Chondrocyte (in vitro differentiated cells): ENCODE measurements at regions not wholly inside any gene's neighbourhood (a gene's known extent, or its start where the extent isn't known, plus 50 kb on each side); places are given as distances from the start of the nearest gene placed in this dataset.

Source experiments
- DNase-seq: peaks from one replicate; pipeline ENCODE4 v3.0.0; 2021; ENCODE audit warnings: mixed read lengths, low spot score
- H3K27ac Mint-ChIP-seq: one replicate; pipeline ENCODE4 v1.8.0; 2021; ENCODE audit warnings: mild to moderate bottlenecking, moderate library complexity, mixed read lengths; ENCODE audit not compliant: unreplicated experiment
- H3K27me3 Mint-ChIP-seq: 2 replicates; pipeline ENCODE4 v1.8.0; 2021; ENCODE audit warnings: low read depth, mixed read lengths
- H3K36me3 Mint-ChIP-seq: 2 replicates; pipeline ENCODE4 v1.8.0; 2021; ENCODE audit warnings: low read depth, mixed read lengths
- H3K4me1 Mint-ChIP-seq: 2 replicates; pipeline ENCODE4 v1.8.0; 2021; ENCODE audit warnings: low read depth, mild to moderate bottlenecking, mixed read lengths
- H3K4me3 Mint-ChIP-seq: one replicate; pipeline ENCODE4 v1.8.0; 2021; ENCODE audit warnings: mild to moderate bottlenecking, moderate library complexity, mixed read lengths; ENCODE audit not compliant: unreplicated experiment
- H3K9me3 Mint-ChIP-seq: 2 replicates; pipeline ENCODE4 v1.8.0; 2021; ENCODE audit warnings: low read depth, mixed read lengths
- TF ChIP-seq, protein P1 (sequence below): fragments of 200-600 bp; sonication (generic); IDR thresholded peaks from 2 replicates; pipeline ENCODE4 v1.5.0; 2021; ENCODE audit warnings: antibody characterized with exemption, mild to moderate bottlenecking, moderate library complexity

GRCh38 chr3:69567023-69567709 is 172.1 kb upstream of the MITF start:
- Mint-ChIP-seq H3K27ac (no peak overlapping the region), H3K36me3 (no peaks in the 10 kb centered on the region), H3K9me3 (no peaks in the 10 kb centered on the region), H3K27me3 (peaks cover 23% of the 10 kb centered on the region), H3K4me3 (no peak overlapping the region), H3K4me1 (no peaks in the 10 kb centered on the region)
- DNase-seq: no peak
- TF ChIP-seq, protein P1, sequence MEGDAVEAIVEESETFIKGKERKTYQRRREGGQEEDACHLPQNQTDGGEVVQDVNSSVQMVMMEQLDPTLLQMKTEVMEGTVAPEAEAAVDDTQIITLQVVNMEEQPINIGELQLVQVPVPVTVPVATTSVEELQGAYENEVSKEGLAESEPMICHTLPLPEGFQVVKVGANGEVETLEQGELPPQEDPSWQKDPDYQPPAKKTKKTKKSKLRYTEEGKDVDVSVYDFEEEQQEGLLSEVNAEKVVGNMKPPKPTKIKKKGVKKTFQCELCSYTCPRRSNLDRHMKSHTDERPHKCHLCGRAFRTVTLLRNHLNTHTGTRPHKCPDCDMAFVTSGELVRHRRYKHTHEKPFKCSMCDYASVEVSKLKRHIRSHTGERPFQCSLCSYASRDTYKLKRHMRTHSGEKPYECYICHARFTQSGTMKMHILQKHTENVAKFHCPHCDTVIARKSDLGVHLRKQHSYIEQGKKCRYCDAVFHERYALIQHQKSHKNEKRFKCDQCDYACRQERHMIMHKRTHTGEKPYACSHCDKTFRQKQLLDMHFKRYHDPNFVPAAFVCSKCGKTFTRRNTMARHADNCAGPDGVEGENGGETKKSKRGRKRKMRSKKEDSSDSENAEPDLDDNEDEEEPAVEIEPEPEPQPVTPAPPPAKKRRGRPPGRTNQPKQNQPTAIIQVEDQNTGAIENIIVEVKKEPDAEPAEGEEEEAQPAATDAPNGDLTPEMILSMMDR: no peak

- TF ChIP-seq, protein P1: no peak
- Mint-ChIP-seq H3K27ac (no peak overlapping the region), H3K4me3 (no peak overlapping the region), H3K27me3 (peaks cover 20% of the 10 kb centered on the region), H3K4me1 (no peaks in the 10 kb centered on the region), H3K9me3 (no peaks in the 10 kb centered on the region), H3K36me3 (no peaks in the 10 kb centered on the region)
- DNase-seq: no peak
Measured at GRCh38 chr3:69566275-69566674, 173.0 kb upstream of the MITF start.

DNA sequence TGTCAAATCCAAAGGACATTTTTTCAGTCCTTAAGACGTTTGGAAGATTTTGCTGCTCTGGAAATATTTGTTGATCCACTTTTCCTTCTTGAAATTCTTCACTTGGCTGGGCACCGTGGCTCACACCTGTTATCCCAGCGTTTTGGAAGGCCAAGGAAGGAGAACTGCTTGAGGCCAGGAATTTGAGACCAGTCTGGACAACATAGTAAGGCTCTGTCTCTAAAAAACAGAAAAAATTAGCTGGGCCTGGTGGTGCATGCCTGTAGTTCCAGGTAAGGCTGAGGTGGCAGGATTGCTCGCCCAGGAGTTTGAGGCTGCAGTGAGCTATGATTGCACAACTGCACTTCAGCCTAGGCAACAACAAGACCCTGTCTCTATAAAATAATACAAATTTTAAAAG is 173.9 kb upstream of the MITF start:
- TF ChIP-seq, protein P1: no peak
- no peak for DNase-seq
- Mint-ChIP-seq H3K27me3 (peaks cover 14% of the 10 kb centered on the region), H3K4me3 (no peak overlapping the region), H3K36me3 (no peaks in the 10 kb centered on the region), H3K27ac (no peak overlapping the region), H3K4me1 (no peaks in the 10 kb centered on the region), H3K9me3 (no peaks in the 10 kb centered on the region)

- no peak for DNase-seq
- no peaks in the 10 kb centered on the region for H3K36me3 Mint-ChIP-seq
- H3K9me3 Mint-ChIP-seq: no peaks in the 10 kb centered on the region
- H3K4me3 Mint-ChIP-seq: no peak overlapping the region
- TF ChIP-seq, protein P1: no peak
- peaks cover 6% of the 10 kb centered on the region for H3K4me1 Mint-ChIP-seq
- H3K27me3 Mint-ChIP-seq: peaks cover 8% of the 10 kb centered on the region
- H3K27ac Mint-ChIP-seq: no peak overlapping the region
Measured at GRCh38 chr3:69563981-69564380, 175.3 kb upstream of the MITF start.

- TF ChIP-seq, protein P1: no peak
- Mint-ChIP-seq H3K9me3 (no peaks in the 10 kb centered on the region), H3K4me3 (no peak overlapping the region), H3K36me3 (no peaks in the 10 kb centered on the region), H3K27me3 (peaks cover 7% of the 10 kb centered on the region), H3K27ac (no peak overlapping the region), H3K4me1 (peaks cover 9% of the 10 kb centered on the region)
- DNase-seq: no peak
Measured at GRCh38 chr3:69563151-69563550, 176.1 kb upstream of the MITF start.
